ENCODE measurements at regions not wholly inside any gene's neighbourhood (a gene's known extent, or its start where the extent isn't known, plus 50 kb on each side); places are given as distances from the start of the nearest gene placed in this dataset.
A peak's percentile ranks its signal among the peaks of the same experiment; 100 is the strongest.

- H3K9me3 ChIP-seq = no peaks in the 10 kb centered on the region
- TF ChIP-seq POLR2A (IDR thresholded peaks at IDR 0.05) (no peak), CTCF (IDR thresholded peaks at IDR 0.05) (no peak)
- no peaks in the 10 kb centered on the region for H3K36me3 ChIP-seq
- no peak overlapping the region for H3K4me3 ChIP-seq
- H3K27ac ChIP-seq = no peak overlapping the region
- no peaks in the 10 kb centered on the region for H3K4me1 ChIP-seq
- no peak for DNase-seq
- 61 to 70% methylated on average over 4 of the region's 4 CpGs for WGBS, 2 donors
- no peaks in the 10 kb centered on the region for H3K27me3 ChIP-seq
- intact Hi-C loops (cut with DNase I) = no loop called here
Measured at GRCh38 chr12:60201891-60202290, 606.1 kb downstream of the SLC16A7 start.

- H3K27ac ChIP-seq = no peak overlapping the region
- no peaks in the 10 kb centered on the region for H3K27me3 ChIP-seq
- no peaks in the 10 kb centered on the region for H3K9me3 ChIP-seq
- TF ChIP-seq POLR2A (IDR thresholded peaks at IDR 0.05) (no peak), CTCF (IDR thresholded peaks at IDR 0.05) (no peak)
- intact Hi-C loops (cut with DNase I) = no loop called here
- no peaks in the 10 kb centered on the region for H3K36me3 ChIP-seq
- no peak for DNase-seq
- H3K4me3 ChIP-seq = no peak overlapping the region
- H3K4me1 ChIP-seq = no peaks in the 10 kb centered on the region
- 69 to 94% methylated on average over 1 of the region's 1 CpG for WGBS, 2 donors
Measured at GRCh38 chr12:60205500-60205899, 609.7 kb downstream of the SLC16A7 start.

GRCh38 chr12:60209521-60209920, 613.7 kb downstream of the SLC16A7 start:
- H3K27me3 ChIP-seq = no peaks in the 10 kb centered on the region
- H3K36me3 ChIP-seq = no peaks in the 10 kb centered on the region
- no peak overlapping the region for H3K27ac ChIP-seq
- H3K4me1 ChIP-seq = no peaks in the 10 kb centered on the region
- peak overlapping the region in 2 of 4 donors; percentile 17 to 18 for H3K4me3 ChIP-seq
- H3K9me3 ChIP-seq = peaks cover 0 to 6% (median 0%) of the 10 kb centered on the region in 3 donors
- TF ChIP-seq CTCF (IDR thresholded peaks at IDR 0.05) (no peak), POLR2A (IDR thresholded peaks at IDR 0.05) (no peak)
- no peak for DNase-seq
- intact Hi-C loops (cut with DNase I) = no loop called here

GRCh38 chr12:60209933-60210332, 614.1 kb downstream of the SLC16A7 start:
- TF ChIP-seq CTCF (IDR thresholded peaks at IDR 0.05) = no peak
- TF ChIP-seq POLR2A (IDR thresholded peaks at IDR 0.05) = no peak
- no peaks in the 10 kb centered on the region for H3K4me1 ChIP-seq
- no peak for DNase-seq
- peaks cover 0 to 6% (median 0%) of the 10 kb centered on the region in 3 donors for H3K9me3 ChIP-seq
- H3K27me3 ChIP-seq = no peaks in the 10 kb centered on the region
- peak overlapping the region in 2 of 4 donors; percentile 17 to 18 for H3K4me3 ChIP-seq
- intact Hi-C loops (cut with DNase I) = no loop called here
- 30 to 49% methylated on average over 4 of the region's 4 CpGs for WGBS, 2 donors
- H3K36me3 ChIP-seq = no peaks in the 10 kb centered on the region
- no peak overlapping the region for H3K27ac ChIP-seq

- DNase-seq = no peak
- peaks cover 0 to 6% (median 0%) of the 10 kb centered on the region in 3 donors for H3K9me3 ChIP-seq
- intact Hi-C loops (cut with DNase I) = no loop called here
- no peaks in the 10 kb centered on the region for H3K27me3 ChIP-seq
- 41 to 45% methylated on average over 5 of the region's 5 CpGs for WGBS, 2 donors
- no peak overlapping the region for H3K27ac ChIP-seq
- H3K36me3 ChIP-seq = no peaks in the 10 kb centered on the region
- H3K4me3 ChIP-seq = no peak overlapping the region
- TF ChIP-seq POLR2A (IDR thresholded peaks at IDR 0.05) = no peak
- no peak for TF ChIP-seq CTCF (IDR thresholded peaks at IDR 0.05)
- H3K4me1 ChIP-seq = no peaks in the 10 kb centered on the region
Measured at GRCh38 chr12:60210756-60211155, 614.9 kb downstream of the SLC16A7 start.
